ENCODE measurements at regions not wholly inside any gene's neighbourhood (a gene's known extent, or its start where the extent isn't known, plus 50 kb on each side); places are given as distances from the start of the nearest gene placed in this dataset.

- peaks cover 0 to 22% (median 6%) of the 10 kb centered on the region in 12 donors for H3K4me1 ChIP-seq
- H3K27me3 ChIP-seq = no peaks in the 10 kb centered on the region
- H3K4me3 ChIP-seq = no peak overlapping the region
- H3K9me3 ChIP-seq = no peaks in the 10 kb centered on the region
- no peak overlapping the region for H3K27ac ChIP-seq
- TF ChIP-seq POLR2A (IDR thresholded peaks at IDR 0.05) = no peak
- intact Hi-C loops (cut with DNase I) = no loop called here
- 78 to 83% (median 80%) methylated on average over 7 of the region's 7 CpGs for WGBS, 4 donors
- no peak for DNase-seq
- no peak for ATAC-seq
- H3K36me3 ChIP-seq = no peaks in the 10 kb centered on the region
These were observed 185.3 kb downstream of the IBTK start for GRCh38 chr6:82062219-82062618.

GRCh38 chr6:82057846-82058554, 189.5 kb downstream of the IBTK start:
- Histone ChIP-seq H3K27me3 (no peaks in the 10 kb centered on the region), H3K4me1 (peaks cover 0 to 15% (median 5%) of the 10 kb centered on the region in 12 donors), H3K4me3 (no peak overlapping the region), H3K9me3 (no peaks in the 10 kb centered on the region), H3K27ac (peak overlapping the region in 4 of 12 donors; percentile 6 to 48 (median 22)), H3K36me3 (no peaks in the 10 kb centered on the region)
- TF ChIP-seq CTCF (IDR thresholded peaks at IDR 0.05) = no peak
- TF ChIP-seq POLR2A (IDR thresholded peaks at IDR 0.05) = no peak
- DNase-seq = peak in 1 of 5 donors; percentile 22
- 46 to 67% (median 52%) methylated on average over 5 of the region's 5 CpGs for WGBS, 4 donors
- intact Hi-C loops (cut with DNase I) = loop anchor here in 1 of 10 donors (10.0 kb wide), 1 partner anchor 153 kb away; no protein-coding TSS in a partner anchor
- ATAC-seq = peak in 3 of 4 donors; percentile 45 to 65 (median 50)

GRCh38 chr6:82056567-82056966, 191.0 kb downstream of the IBTK start:
- H3K27me3 ChIP-seq = no peaks in the 10 kb centered on the region
- no peaks in the 10 kb centered on the region for H3K36me3 ChIP-seq
- no peak for TF ChIP-seq POLR2A (IDR thresholded peaks at IDR 0.05)
- TF ChIP-seq CTCF (IDR thresholded peaks at IDR 0.05) = no peak
- no peak for ATAC-seq
- 72 to 82% (median 78%) methylated on average over 1 of the region's 1 CpG for WGBS, 4 donors
- peaks cover 0 to 15% (median 5%) of the 10 kb centered on the region in 12 donors for H3K4me1 ChIP-seq
- no peaks in the 10 kb centered on the region for H3K9me3 ChIP-seq
- H3K4me3 ChIP-seq = no peak overlapping the region
- no peak overlapping the region for H3K27ac ChIP-seq
- intact Hi-C loops (cut with DNase I) = loop anchor here in 1 of 10 donors (10.0 kb wide), 1 partner anchor 152 kb away; no protein-coding TSS in a partner anchor
- DNase-seq = no peak

GRCh38 chr6:82045965-82046756, 201.4 kb downstream of the IBTK start:
- DNase-seq (no peak), ATAC-seq (no peak)
- Histone ChIP-seq H3K9me3 (no peaks in the 10 kb centered on the region), H3K4me1 (peaks cover 0 to 4% (median 0%) of the 10 kb centered on the region in 12 donors), H3K27me3 (no peaks in the 10 kb centered on the region), H3K27ac (no peak overlapping the region), H3K4me3 (no peak overlapping the region), H3K36me3 (no peaks in the 10 kb centered on the region)
- intact Hi-C loops (cut with DNase I) = loop anchor here in 6 of 10 donors (10.0 kb wide), 3 partner anchors 129 to 291 kb away; partner anchors contain the start of gene TENT5A (in 4 of the 6)
- TF ChIP-seq POLR2A (IDR thresholded peaks at IDR 0.05) = no peak
- no peak for TF ChIP-seq CTCF (IDR thresholded peaks at IDR 0.05)
- WGBS, 4 donors = 87 to 92% (median 89%) methylated on average over 6 of the region's 6 CpGs
